ENCODE measurements at regions not wholly inside any gene's neighbourhood (a gene's known extent, or its start where the extent isn't known, plus 50 kb on each side); places are given as distances from the start of the nearest gene placed in this dataset.

GRCh38 chr13:106836186-106836802 is 268.4 kb upstream of the ARGLU1 start:
- no peak for DNase-seq

- DNase-seq, result no peak
Observed at GRCh38 chr13:106835477-106835876, 267.5 kb upstream of the ARGLU1 start.

- no peak for DNase-seq
Observed at GRCh38 chr13:106821979-106822378, 254.0 kb upstream of the ARGLU1 start.

GRCh38 chr13:106819413-106820180 is 251.7 kb upstream of the ARGLU1 start:
- no peak for DNase-seq

GRCh38 chr13:106818971-106819370 is 251.0 kb upstream of the ARGLU1 start:
- no peak for DNase-seq

GRCh38 chr13:106815545-106815944 is 247.6 kb upstream of the ARGLU1 start:
- no peak for DNase-seq

GRCh38 chr13:106814463-106814862 is 246.5 kb upstream of the ARGLU1 start:
- DNase-seq, result no peak

GRCh38 chr13:106810069-106810468 is 242.1 kb upstream of the ARGLU1 start:
- DNase-seq, result no peak

- DNase-seq, result no peak
Observed at GRCh38 chr13:106804991-106805390, 237.1 kb upstream of the ARGLU1 start.

- DNase-seq, result no peak
Observed at GRCh38 chr13:106802917-106803316, 235.0 kb upstream of the ARGLU1 start.

GRCh38 chr13:106799781-106800335 is 231.9 kb upstream of the ARGLU1 start:
- no peak for DNase-seq

- DNase-seq, result no peak
Observed at GRCh38 chr13:106797081-106797640, 229.2 kb upstream of the ARGLU1 start.

- no peak for DNase-seq
Observed at GRCh38 chr13:106796280-106797047, 228.5 kb upstream of the ARGLU1 start.

GRCh38 chr13:106795847-106796246 is 227.9 kb upstream of the ARGLU1 start:
- DNase-seq, result no peak

- no peak for DNase-seq
Observed at GRCh38 chr13:106794117-106794516, 226.2 kb upstream of the ARGLU1 start.

- no peak for DNase-seq
Observed at GRCh38 chr13:106789911-106790310, 222.0 kb upstream of the ARGLU1 start.

GRCh38 chr13:106786006-106786563 is 218.1 kb upstream of the ARGLU1 start:
- DNase-seq, result no peak

GRCh38 chr13:106774621-106775020 is 206.7 kb upstream of the ARGLU1 start:
- no peak for DNase-seq

- no peak for DNase-seq
Observed at GRCh38 chr13:106772006-106772601, 204.2 kb upstream of the ARGLU1 start.

- no peak for DNase-seq
Observed at GRCh38 chr13:106768991-106769390, 201.1 kb upstream of the ARGLU1 start.

GRCh38 chr13:106762708-106763107 is 194.8 kb upstream of the ARGLU1 start:
- no peak for DNase-seq

GRCh38 chr13:106756446-106756845 is 188.5 kb upstream of the ARGLU1 start:
- DNase-seq, result no peak
